Type B pancreatic cell (in vitro differentiated cells): ENCODE measurements at regions not wholly inside any gene's neighbourhood (a gene's known extent, or its start where the extent isn't known, plus 50 kb on each side); places are given as distances from the start of the nearest gene placed in this dataset.
"Not testable (repeated sequence)": the region's sequence is repeated elsewhere in the genome, so short reads cannot be mapped to it uniquely, and the experiment has no call there.

Experiments
- DNase-seq: peaks from one replicate; pipeline ENCODE4 v3.0.0; 2021; ENCODE audit warnings: mixed read lengths; ENCODE audit not compliant: unreplicated experiment; ENCODE audit errors: extremely low spot score
- H3K27ac Mint-ChIP-seq: 2 replicates; pipeline ENCODE4 v1.8.0; 2021; ENCODE audit warnings: mild to moderate bottlenecking, mixed read lengths
- H3K27me3 Mint-ChIP-seq: 2 replicates; pipeline ENCODE4 v1.8.0; 2021; ENCODE audit warnings: mixed read lengths
- H3K36me3 Mint-ChIP-seq: 2 replicates; pipeline ENCODE4 v1.8.0; 2021; ENCODE audit warnings: mixed read lengths
- H3K4me1 Mint-ChIP-seq: one replicate; pipeline ENCODE4 v1.8.0; 2021; ENCODE audit warnings: mixed read lengths; ENCODE audit not compliant: unreplicated experiment
- H3K4me3 Mint-ChIP-seq: 2 replicates; pipeline ENCODE4 v1.8.0; 2021; ENCODE audit warnings: mild to moderate bottlenecking, mixed read lengths
- H3K9me3 Mint-ChIP-seq: 2 replicates; pipeline ENCODE4 v1.8.0; 2021; ENCODE audit warnings: mixed read lengths
- CTCF ChIP-seq: fragments of 200-600 bp; sonication (generic); conservative IDR thresholded peaks from 2 replicates; pipeline ENCODE4 v1.5.0; 2021; ENCODE audit warnings: antibody characterized with exemption, mild to moderate bottlenecking

- DNase-seq: no peak
- peak overlapping the region; percentile 27 for H3K27ac Mint-ChIP-seq
- no peak overlapping the region for H3K4me3 Mint-ChIP-seq
- peaks cover 9% of the 10 kb centered on the region for H3K27me3 Mint-ChIP-seq
- TF ChIP-seq CTCF: no peak
- peaks cover 8% of the 10 kb centered on the region for H3K4me1 Mint-ChIP-seq
- no peaks in the 10 kb centered on the region for H3K9me3 Mint-ChIP-seq
- no peaks in the 10 kb centered on the region for H3K36me3 Mint-ChIP-seq
These were observed 117.5 kb upstream of the ZBED5 start for GRCh38 chr11:10975287-10975721.

GRCh38 chr11:10973416-10973815, 115.6 kb upstream of the ZBED5 start:
- H3K4me1 Mint-ChIP-seq: peaks cover 8% of the 10 kb centered on the region
- peak overlapping the region; percentile 40 for H3K27ac Mint-ChIP-seq
- H3K36me3 Mint-ChIP-seq: no peaks in the 10 kb centered on the region
- no peak for DNase-seq
- no peak for TF ChIP-seq CTCF
- H3K9me3 Mint-ChIP-seq: no peaks in the 10 kb centered on the region
- H3K27me3 Mint-ChIP-seq: peaks cover 3% of the 10 kb centered on the region
- H3K4me3 Mint-ChIP-seq: peak overlapping the region; percentile 16

GRCh38 chr11:10970926-10971325, 113.1 kb upstream of the ZBED5 start:
- TF ChIP-seq CTCF: no peak

GRCh38 chr11:10969387-10969786, 111.5 kb upstream of the ZBED5 start:
- H3K36me3 Mint-ChIP-seq: no peaks in the 10 kb centered on the region
- H3K4me1 Mint-ChIP-seq: no peaks in the 10 kb centered on the region
- no peak for DNase-seq
- TF ChIP-seq CTCF: no peak
- H3K4me3 Mint-ChIP-seq: no peak overlapping the region
- no peaks in the 10 kb centered on the region for H3K27me3 Mint-ChIP-seq
- peaks cover 4% of the 10 kb centered on the region for H3K9me3 Mint-ChIP-seq
- H3K27ac Mint-ChIP-seq: no peak overlapping the region

More at GRCh38 chr11:10970926-10971325, 113.1 kb upstream of the ZBED5 start:
- DNase-seq: no peak
- Mint-ChIP-seq H3K4me1 (peaks cover 8% of the 10 kb centered on the region), H3K27ac (no peak overlapping the region), H3K36me3 (no peaks in the 10 kb centered on the region), H3K4me3 (no peak overlapping the region), H3K27me3 (no peaks in the 10 kb centered on the region), H3K9me3 (no peaks in the 10 kb centered on the region)

- H3K4me3 Mint-ChIP-seq, H3K9me3 Mint-ChIP-seq, H3K36me3 Mint-ChIP-seq, H3K27ac Mint-ChIP-seq, H3K4me1 Mint-ChIP-seq, H3K27me3 Mint-ChIP-seq, DNase-seq: not testable (repeated sequence)
These were observed 99.0 kb upstream of the ZBED5 start for GRCh38 chr11:10956884-10957283.

GRCh38 chr11:10955616-10956015, 97.8 kb upstream of the ZBED5 start:
- no peak for DNase-seq
- no peaks in the 10 kb centered on the region for H3K4me1 Mint-ChIP-seq
- TF ChIP-seq CTCF: no peak
- no peaks in the 10 kb centered on the region for H3K36me3 Mint-ChIP-seq
- H3K4me3 Mint-ChIP-seq: no peak overlapping the region
- H3K9me3 Mint-ChIP-seq: peaks cover 5% of the 10 kb centered on the region
- H3K27ac Mint-ChIP-seq: no peak overlapping the region
- peaks cover 13% of the 10 kb centered on the region for H3K27me3 Mint-ChIP-seq
